K562 (cell line): ENCODE measurements at regions not wholly inside any gene's neighbourhood (a gene's known extent, or its start where the extent isn't known, plus 50 kb on each side); places are given as distances from the start of the nearest gene placed in this dataset.
A peak's percentile ranks its signal among the peaks of the same experiment; 100 is the strongest.

ENCODE experiments used
- ATF1 ChIP-seq, 2 experiments: fragments of 450-650 bp in 1 of 2; IDR thresholded peaks; 2 replicates each; pipeline ENCODE4 v1.6.1; 2016; ENCODE audit warnings: missing compliant biosample characterization in 1 of 2, missing genetic modification characterization in 1 of 2
- CREM ChIP-seq: IDR thresholded peaks from 2 replicates; pipeline ENCODE4 v1.6.1; 2014; ENCODE audit warnings: antibody characterized with exemption, low read depth
- E2F3 ChIP-seq: fragments of 250-450 bp; sonication (Bioruptor Pico); IDR thresholded peaks from 2 replicates; pipeline ENCODE4 v1.4.0; 2020; ENCODE audit warnings: mild to moderate bottlenecking
- ETV5 ChIP-seq: sonication (generic); formaldehyde crosslinking; IDR thresholded peaks from 2 replicates; pipeline ENCODE4 v1.4.0; 2020; ENCODE audit warnings: low read depth, mild to moderate bottlenecking, missing genetic modification reagents
- GTF2F1 ChIP-seq: IDR thresholded peaks from 2 replicates; pipeline ENCODE4 v1.6.1; 2011; ENCODE audit warnings: low read depth, low read length, improper control_type of control experiment
- HDAC3 ChIP-seq: fragments of 450-650 bp; IDR thresholded peaks from 2 replicates; pipeline ENCODE4 v1.6.1; 2018; ENCODE audit warnings: borderline replicate concordance, mild to moderate bottlenecking, moderate library complexity; ENCODE audit not compliant: partially characterized antibody
- MCM7 ChIP-seq, 2 experiments: fragments of 450-650 bp; IDR thresholded peaks; 2 replicates each; pipeline ENCODE4 v1.6.1; 2016 to 2018
- MTA3 ChIP-seq: fragments of 450-650 bp; formaldehyde crosslinking; IDR thresholded peaks from 2 replicates; pipeline ENCODE4 v1.6.1; 2017; ENCODE audit warnings: mild to moderate bottlenecking, borderline replicate concordance
- MYC ChIP-seq, 2 experiments: fragments of 250-450 bp in 1 of 2; sonication (Bioruptor Pico) in 1 of 2; IDR thresholded peaks; 2 replicates each; pipeline versions ENCODE4 v1.5.1 to v1.6.1; 2012 to 2021; ENCODE audit warnings: low read depth in 2 of 2, borderline replicate concordance in 1 of 2, improper control_type of control experiment in 1 of 2, low read length in 1 of 2, mild to moderate bottlenecking in 1 of 2, moderate library complexity in 1 of 2
- PHF21A ChIP-seq: fragments of 450-650 bp; IDR thresholded peaks from 2 replicates; pipeline ENCODE4 v1.6.1; 2017; ENCODE audit warnings: low read depth, borderline replicate concordance
- PURB ChIP-seq: sonication (generic); formaldehyde crosslinking; IDR thresholded peaks from 2 replicates; pipeline ENCODE4 v1.9.0; 2021; ENCODE audit warnings: low read depth, mild to moderate bottlenecking, missing genetic modification reagents
- TCF3 ChIP-seq: sonication (generic); formaldehyde crosslinking; IDR thresholded peaks from 2 replicates; pipeline ENCODE4 v1.4.0; 2020; ENCODE audit warnings: mild to moderate bottlenecking, missing genetic modification reagents
- ZKSCAN1 ChIP-seq: fragments of 150-350 bp; IDR thresholded peaks from 2 replicates; pipeline ENCODE4 v1.6.1; 2016; ENCODE audit warnings: low read depth, low read length
- ZNF253 ChIP-seq: fragments of 250-450 bp; sonication (Bioruptor Pico); conservative IDR thresholded peaks from 2 replicates; pipeline ENCODE4 v1.6.1; 2021; ENCODE audit warnings: mild to moderate bottlenecking
- TF ChIP-seq, protein P1 (sequence below): sonication (generic); formaldehyde crosslinking; IDR thresholded peaks from 2 replicates; pipeline ENCODE4 v1.8.0; 2022; ENCODE audit warnings: mild to moderate bottlenecking, low read depth, missing genetic modification reagents
- TF ChIP-seq, protein P2 (sequence below): fragments of 450-650 bp; formaldehyde crosslinking; IDR thresholded peaks from 2 replicates; pipeline ENCODE4 v1.4.0; 2020; ENCODE audit warnings: mild to moderate bottlenecking, moderate library complexity
- TF ChIP-seq, protein P3 (sequence below): IDR thresholded peaks from 2 replicates; pipeline ENCODE4 v1.6.1; 2011; ENCODE audit not compliant: insufficient read length; ENCODE audit errors: extremely low read depth
- TF ChIP-seq, protein P4 (sequence below): sonication (generic); formaldehyde crosslinking; IDR thresholded peaks from 2 replicates; pipeline ENCODE4 v1.9.0; 2022; ENCODE audit warnings: mild to moderate bottlenecking, missing genetic modification reagents

DNA sequence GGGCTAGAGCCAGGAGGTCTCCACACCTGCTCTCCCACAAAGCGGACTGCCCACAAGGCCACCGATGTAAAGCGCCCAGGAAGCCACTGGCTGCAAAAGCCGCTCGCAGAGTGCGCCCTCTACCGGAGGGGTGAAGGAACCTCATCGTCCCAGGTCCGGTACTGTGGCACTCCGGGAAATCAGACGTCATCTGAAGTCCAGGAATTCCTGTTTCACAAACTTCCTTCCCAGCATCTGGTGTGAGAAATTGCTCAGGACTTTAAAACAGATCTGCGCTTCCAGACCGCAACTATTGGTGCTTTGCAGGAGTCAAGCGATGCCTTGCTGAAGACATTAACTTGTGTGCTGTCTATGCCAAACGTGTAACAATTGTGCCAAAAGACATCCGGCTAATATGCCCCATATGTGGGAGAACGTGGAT is 115.1 kb upstream of the ARID1B start (continued):
- no peak for TF ChIP-seq ZNF253 (CRISPR knock-in tag)
- TF ChIP-seq, protein P1, sequence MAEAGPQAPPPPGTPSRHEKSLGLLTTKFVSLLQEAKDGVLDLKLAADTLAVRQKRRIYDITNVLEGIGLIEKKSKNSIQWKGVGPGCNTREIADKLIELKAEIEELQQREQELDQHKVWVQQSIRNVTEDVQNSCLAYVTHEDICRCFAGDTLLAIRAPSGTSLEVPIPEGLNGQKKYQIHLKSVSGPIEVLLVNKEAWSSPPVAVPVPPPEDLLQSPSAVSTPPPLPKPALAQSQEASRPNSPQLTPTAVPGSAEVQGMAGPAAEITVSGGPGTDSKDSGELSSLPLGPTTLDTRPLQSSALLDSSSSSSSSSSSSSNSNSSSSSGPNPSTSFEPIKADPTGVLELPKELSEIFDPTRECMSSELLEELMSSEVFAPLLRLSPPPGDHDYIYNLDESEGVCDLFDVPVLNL (CRISPR knock-in tag), result no peak
- no peak for TF ChIP-seq TCF3 (CRISPR knock-in tag)
- TF ChIP-seq PHF21A, result no peak
- TF ChIP-seq GTF2F1, result no peak
- peak; percentile 91; the same call in 1 of the 2 replicates for TF ChIP-seq MTA3
- TF ChIP-seq MYC (IDR thresholded peaks at IDR 0.05; ENCODE audit: low read depth, low read length), result 0 out of 2 replicates have a peak, but pooled peaks have one; percentile 42
- TF ChIP-seq MYC (CRISPR knock-in tag; IDR thresholded peaks at IDR 0.05; ENCODE audit: borderline replicate concordance, low read depth), result no peak
- TF ChIP-seq, protein P2, sequence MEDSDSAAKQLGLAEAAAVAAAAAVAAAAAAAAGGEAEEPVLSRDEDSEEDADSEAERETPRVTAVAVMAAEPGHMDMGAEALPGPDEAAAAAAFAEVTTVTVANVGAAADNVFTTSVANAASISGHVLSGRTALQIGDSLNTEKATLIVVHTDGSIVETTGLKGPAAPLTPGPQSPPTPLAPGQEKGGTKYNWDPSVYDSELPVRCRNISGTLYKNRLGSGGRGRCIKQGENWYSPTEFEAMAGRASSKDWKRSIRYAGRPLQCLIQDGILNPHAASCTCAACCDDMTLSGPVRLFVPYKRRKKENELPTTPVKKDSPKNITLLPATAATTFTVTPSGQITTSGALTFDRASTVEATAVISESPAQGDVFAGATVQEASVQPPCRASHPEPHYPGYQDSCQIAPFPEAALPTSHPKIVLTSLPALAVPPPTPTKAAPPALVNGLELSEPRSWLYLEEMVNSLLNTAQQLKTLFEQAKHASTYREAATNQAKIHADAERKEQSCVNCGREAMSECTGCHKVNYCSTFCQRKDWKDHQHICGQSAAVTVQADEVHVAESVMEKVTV, result peak; percentile 51
- no peak for TF ChIP-seq PURB
- TF ChIP-seq HDAC3, result no peak
- no peak for TF ChIP-seq ATF1 (CRISPR knock-in tag; IDR thresholded peaks at IDR 0.05)
- TF ChIP-seq ATF1 (tag; IDR thresholded peaks at IDR 0.05), result peak; percentile 58
- TF ChIP-seq ZKSCAN1, result peak; percentile 54; the same call in 1 of the 2 replicates
- peak; percentile 78 for TF ChIP-seq CREM
- TF ChIP-seq, protein P3, sequence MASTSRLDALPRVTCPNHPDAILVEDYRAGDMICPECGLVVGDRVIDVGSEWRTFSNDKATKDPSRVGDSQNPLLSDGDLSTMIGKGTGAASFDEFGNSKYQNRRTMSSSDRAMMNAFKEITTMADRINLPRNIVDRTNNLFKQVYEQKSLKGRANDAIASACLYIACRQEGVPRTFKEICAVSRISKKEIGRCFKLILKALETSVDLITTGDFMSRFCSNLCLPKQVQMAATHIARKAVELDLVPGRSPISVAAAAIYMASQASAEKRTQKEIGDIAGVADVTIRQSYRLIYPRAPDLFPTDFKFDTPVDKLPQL, result no peak
- no peak for TF ChIP-seq E2F3 (CRISPR knock-in tag)
- TF ChIP-seq MCM7 (IDR thresholded peaks at IDR 0.05), result no peak
- TF ChIP-seq ETV5 (CRISPR knock-in tag), result 0 out of 2 replicates have a peak, but pooled peaks have one; percentile 35
- TF ChIP-seq, protein P4, sequence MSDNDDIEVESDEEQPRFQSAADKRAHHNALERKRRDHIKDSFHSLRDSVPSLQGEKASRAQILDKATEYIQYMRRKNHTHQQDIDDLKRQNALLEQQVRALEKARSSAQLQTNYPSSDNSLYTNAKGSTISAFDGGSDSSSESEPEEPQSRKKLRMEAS (CRISPR knock-in tag), result no peak
